ENCODE measurements at regions not wholly inside any gene's neighbourhood (a gene's known extent, or its start where the extent isn't known, plus 50 kb on each side); places are given as distances from the start of the nearest gene placed in this dataset.
"Not testable (repeated sequence)": the region's sequence is repeated elsewhere in the genome, so short reads cannot be mapped to it uniquely, and the experiment has no call there.

- H3K4me3 ChIP-seq (ENCODE audit: insufficient read depth, low read depth, low read length), result no peak overlapping the region
- DNase-seq (no peak), ATAC-seq (ENCODE audit: low read depth) (no peak)
- no TSS peak for BruUV-seq (replicated peaks)
- H4K5ac ChIP-seq (ENCODE audit: low read depth, low read length), result no peak overlapping the region
- no peak overlapping the region for H2BK120ac ChIP-seq (ENCODE audit: low read depth, low read length)
- no peak overlapping the region for H2AK5ac ChIP-seq (ENCODE audit: low read depth, low read length)
- H3K79me1 ChIP-seq (ENCODE audit: low read depth in 1 of 2, low read length in 2 of 2), result no peaks in the 10 kb centered on the region
- no peak overlapping the region for H3K14ac ChIP-seq (replicated peaks; ENCODE audit: low read depth, low read length)
- H3K9ac ChIP-seq (ENCODE audit: low read depth, low read length), result no peak overlapping the region
- no peaks in the 10 kb centered on the region for H3K9me3 ChIP-seq (ENCODE audit: control insufficient read depth, insufficient read depth, low read length)
- POLR2A ChIA-PET (ENCODE audit: unreplicated experiment), result no interaction called here
- dilution Hi-C loops (cut with HindIII; ENCODE audit: low sequenced_read_pairs, unreplicated experiment) (no loop called here), in situ Hi-C loops (cut with MboI; ENCODE audit: low sequenced_read_pairs) (no loop called here), intact Hi-C loops (cut with micrococcal nuclease) (no loop called here)
- WGBS, 2 experiments (ENCODE audit: extremely low coverage in 2 of 2, insufficient read length in 1 of 2), result no CpG with 5 or more reads among the region's 4 CpGs
- H4K91ac ChIP-seq (ENCODE audit: insufficient read depth, low read depth, low read length), result no peak overlapping the region
- CTCF ChIA-PET, result no interaction called here
- TF ChIP-seq BHLHE40 (IDR thresholded peaks at IDR 0.05; ENCODE audit: low read depth, low read length) (no peak), SMC3 (IDR thresholded peaks at IDR 0.05; ENCODE audit: low read depth, low read length) (no peak), CTCF (conservative IDR thresholded peaks at IDR 0.05; ENCODE audit: low read depth, low read length) (no peak), CEBPB (IDR thresholded peaks at IDR 0.05; ENCODE audit: low read depth, low read length) (peak; percentile 79), NFE2L2 (IDR thresholded peaks at IDR 0.05; ENCODE audit: low read depth, low read length) (no peak), POLR2A (IDR thresholded peaks at IDR 0.05; ENCODE audit: low read depth, low read length) (no peak)
- TF ChIP-seq, protein P1, sequence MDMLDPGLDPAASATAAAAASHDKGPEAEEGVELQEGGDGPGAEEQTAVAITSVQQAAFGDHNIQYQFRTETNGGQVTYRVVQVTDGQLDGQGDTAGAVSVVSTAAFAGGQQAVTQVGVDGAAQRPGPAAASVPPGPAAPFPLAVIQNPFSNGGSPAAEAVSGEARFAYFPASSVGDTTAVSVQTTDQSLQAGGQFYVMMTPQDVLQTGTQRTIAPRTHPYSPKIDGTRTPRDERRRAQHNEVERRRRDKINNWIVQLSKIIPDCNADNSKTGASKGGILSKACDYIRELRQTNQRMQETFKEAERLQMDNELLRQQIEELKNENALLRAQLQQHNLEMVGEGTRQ (IDR thresholded peaks at IDR 0.05; ENCODE audit: low read depth, low read length), result no peak
- H2BK20ac ChIP-seq (ENCODE audit: low read depth, low read length), result no peak overlapping the region
- H3K36me3 ChIP-seq (ENCODE audit: control insufficient read depth, insufficient read depth, low read length), result no peaks in the 10 kb centered on the region
- no peak overlapping the region for H3K56ac ChIP-seq (ENCODE audit: extremely low read depth, insufficient read depth, low read length)
- no peaks in the 10 kb centered on the region for H4K20me1 ChIP-seq (ENCODE audit: insufficient read depth, low read length)
- no peak overlapping the region for H3K18ac ChIP-seq (ENCODE audit: low read depth, low read length)
- H2AK9ac ChIP-seq (replicated peaks; ENCODE audit: low read depth, low read length, poor library complexity), result no peak overlapping the region
- H2BK15ac ChIP-seq (ENCODE audit: low read depth, low read length), result no peak overlapping the region
- H3K27me3 ChIP-seq (ENCODE audit: control insufficient read depth, insufficient read depth, low read length), result no peaks in the 10 kb centered on the region
- H3K23ac ChIP-seq (ENCODE audit: low read depth, low read length), result no peak overlapping the region
- H3K4me2 ChIP-seq (ENCODE audit: low read depth, low read length), result no peak overlapping the region
- H3K4ac ChIP-seq (ENCODE audit: low read depth, low read length), result no peak overlapping the region
- no peak overlapping the region for H2AFZ ChIP-seq (replicated peaks; ENCODE audit: low read length, poor library complexity)
- H3K4me1 ChIP-seq (ENCODE audit: control insufficient read depth, insufficient read depth, low read length), result no peaks in the 10 kb centered on the region
- H4K8ac ChIP-seq (ENCODE audit: low read depth in 2 of 2, low read length in 2 of 2), result no peak overlapping the region
- no peak overlapping the region for H3K27ac ChIP-seq (ENCODE audit: insufficient read depth, low read length)
- H2BK5ac ChIP-seq (ENCODE audit: low read depth, low read length, poor library complexity, severe bottlenecking), result no peak overlapping the region
- no peaks in the 10 kb centered on the region for H3K9me1 ChIP-seq (ENCODE audit: insufficient read depth, low read length)
Measured at GRCh38 chrX:104459796-104460195, 106.2 kb upstream of the IL1RAPL2 start.

DNA sequence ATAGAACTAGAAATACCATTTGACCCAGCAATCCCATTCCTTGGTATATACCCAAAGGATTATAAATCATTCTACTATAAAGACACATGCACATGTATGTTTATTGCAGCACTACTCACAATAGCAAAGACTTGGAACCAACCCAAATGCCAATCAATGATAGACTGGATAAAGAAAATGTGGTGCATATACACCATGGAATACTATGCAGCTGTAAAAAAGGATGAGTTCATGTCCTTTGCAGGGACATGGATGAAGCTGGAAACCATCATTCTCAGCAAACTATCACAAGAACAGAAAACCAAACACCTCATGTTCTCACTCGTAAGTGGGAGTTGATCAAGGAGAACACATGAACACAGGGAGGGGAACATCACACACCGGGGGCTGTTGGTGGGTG, 108.9 kb upstream of the IL1RAPL2 start:
- H3K4me3 ChIP-seq (ENCODE audit: insufficient read depth, low read depth, low read length); H2BK120ac ChIP-seq (ENCODE audit: low read depth, low read length); H2BK5ac ChIP-seq (ENCODE audit: low read depth, low read length, poor library complexity, severe bottlenecking); H4K8ac ChIP-seq (ENCODE audit: low read depth in 2 of 2, low read length in 2 of 2); H2AK5ac ChIP-seq (ENCODE audit: low read depth, low read length); ATAC-seq (ENCODE audit: low read depth); H3K36me3 ChIP-seq (ENCODE audit: control insufficient read depth, insufficient read depth, low read length); H3K27ac ChIP-seq (ENCODE audit: insufficient read depth, low read length); H3K14ac ChIP-seq (replicated peaks; ENCODE audit: low read depth, low read length); H2BK20ac ChIP-seq (ENCODE audit: low read depth, low read length); H4K5ac ChIP-seq (ENCODE audit: low read depth, low read length); H2AFZ ChIP-seq (replicated peaks; ENCODE audit: low read length, poor library complexity); H3K27me3 ChIP-seq (ENCODE audit: control insufficient read depth, insufficient read depth, low read length); H4K91ac ChIP-seq (ENCODE audit: insufficient read depth, low read depth, low read length); H3K9me3 ChIP-seq (ENCODE audit: control insufficient read depth, insufficient read depth, low read length); H3K9ac ChIP-seq (ENCODE audit: low read depth, low read length); CTCF ChIA-PET; H3K79me1 ChIP-seq (ENCODE audit: low read depth in 1 of 2, low read length in 2 of 2); H3K18ac ChIP-seq (ENCODE audit: low read depth, low read length); H4K20me1 ChIP-seq (ENCODE audit: insufficient read depth, low read length); H3K9me1 ChIP-seq (ENCODE audit: insufficient read depth, low read length); H3K56ac ChIP-seq (ENCODE audit: extremely low read depth, insufficient read depth, low read length); H3K23ac ChIP-seq (ENCODE audit: low read depth, low read length); POLR2A ChIA-PET (ENCODE audit: unreplicated experiment); BruUV-seq (replicated peaks); in situ Hi-C loops (cut with MboI; ENCODE audit: low sequenced_read_pairs); intact Hi-C loops (cut with micrococcal nuclease); H2BK15ac ChIP-seq (ENCODE audit: low read depth, low read length); dilution Hi-C loops (cut with HindIII; ENCODE audit: low sequenced_read_pairs, unreplicated experiment); H3K4ac ChIP-seq (ENCODE audit: low read depth, low read length); H3K4me1 ChIP-seq (ENCODE audit: control insufficient read depth, insufficient read depth, low read length); H3K4me2 ChIP-seq (ENCODE audit: low read depth, low read length); H2AK9ac ChIP-seq (replicated peaks; ENCODE audit: low read depth, low read length, poor library complexity); DNase-seq: not testable (repeated sequence)
- whole genome bisulfite sequencing, 2 experiments (ENCODE audit: extremely low coverage in 2 of 2, insufficient read length in 1 of 2), result no CpG with 5 or more reads among the region's 2 CpGs

Data from IMR-90 (cell line).